GM10266 (cell line): ENCODE measurements at regions not wholly inside any gene's neighbourhood (a gene's known extent, or its start where the extent isn't known, plus 50 kb on each side); places are given as distances from the start of the nearest gene placed in this dataset.
"Not testable (repeated sequence)": the region's sequence is repeated elsewhere in the genome, so short reads cannot be mapped to it uniquely, and the experiment has no call there.

ENCODE experiments used
- DNase-seq: peaks from one replicate; pipeline ENCODE4 v3.0.0; 2012; ENCODE audit errors: extremely low spot score
- CTCF ChIP-seq: IDR thresholded peaks from 2 replicates; pipeline ENCODE4 v1.5.1; 2012; ENCODE audit warnings: mild to moderate bottlenecking, low read depth; ENCODE audit not compliant: control insufficient read depth, insufficient read depth; ENCODE audit errors: missing control alignments

DNA sequence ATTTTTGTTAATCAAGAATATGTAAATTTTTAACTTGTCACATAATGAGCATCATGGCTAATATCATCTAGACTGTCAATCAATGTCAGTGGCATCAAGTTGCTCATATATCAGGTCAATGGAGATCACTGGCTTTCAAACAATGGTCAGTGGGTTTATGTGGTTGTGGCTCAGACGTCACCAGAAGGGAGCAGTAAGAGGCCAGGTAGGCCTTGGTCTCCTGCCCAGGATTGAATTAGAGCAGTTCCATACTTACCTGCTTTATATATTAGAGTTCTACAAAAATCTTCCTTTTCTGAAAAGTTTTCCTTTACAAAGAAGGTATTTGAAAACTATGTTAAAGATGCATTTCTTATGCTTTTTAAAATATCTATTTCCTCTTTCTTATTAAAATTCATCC is 206.3 kb upstream of the B3GALT2 start:
- no peak for TF ChIP-seq CTCF
- no peak for DNase-seq

GRCh38 chr1:193388683-193389082 is 202.3 kb upstream of the B3GALT2 start:
- no peak for DNase-seq

DNA sequence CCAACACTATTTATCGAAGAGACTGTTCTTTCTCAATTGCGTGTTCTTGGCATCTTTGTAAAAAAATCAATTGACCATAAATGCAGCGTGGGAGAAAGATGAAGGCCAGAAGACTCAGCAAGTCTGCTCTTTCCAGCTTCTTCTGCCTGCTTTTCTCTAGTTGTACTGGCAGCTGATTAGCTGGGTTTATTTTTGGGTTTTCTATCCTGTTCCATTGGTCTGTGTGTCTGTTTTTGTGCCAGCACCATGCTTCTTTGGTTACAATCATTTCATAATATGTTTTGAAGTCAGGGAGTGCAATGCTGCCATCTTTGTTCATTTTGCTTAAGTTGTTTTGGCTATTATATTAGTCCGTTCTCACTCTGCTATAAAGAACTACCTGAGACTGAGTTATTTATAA is 201.8 kb upstream of the B3GALT2 start:
- DNase-seq = no peak
- TF ChIP-seq CTCF = no peak

More at GRCh38 chr1:193388683-193389082, 202.3 kb upstream of the B3GALT2 start:
- no peak for TF ChIP-seq CTCF

DNA sequence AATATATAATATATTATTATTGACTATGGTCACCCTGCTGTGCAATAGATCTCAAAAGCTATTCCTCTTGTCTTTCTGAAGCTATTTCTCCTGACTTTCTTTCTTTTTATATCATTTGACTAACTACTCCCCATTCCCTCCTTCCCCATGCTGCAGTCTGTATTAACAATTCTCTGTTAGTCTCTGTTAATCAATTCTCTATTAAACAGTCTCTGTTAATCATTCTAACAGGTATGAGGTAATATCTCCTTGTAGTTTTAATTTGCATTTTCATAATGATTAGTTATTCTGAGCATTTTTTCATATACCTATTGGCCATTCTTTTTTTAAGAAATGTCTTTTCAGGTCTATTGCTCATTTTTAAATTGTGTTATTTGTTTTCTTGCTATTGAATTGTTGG is 201.0 kb upstream of the B3GALT2 start:
- no peak for TF ChIP-seq CTCF
- no peak for DNase-seq

DNA sequence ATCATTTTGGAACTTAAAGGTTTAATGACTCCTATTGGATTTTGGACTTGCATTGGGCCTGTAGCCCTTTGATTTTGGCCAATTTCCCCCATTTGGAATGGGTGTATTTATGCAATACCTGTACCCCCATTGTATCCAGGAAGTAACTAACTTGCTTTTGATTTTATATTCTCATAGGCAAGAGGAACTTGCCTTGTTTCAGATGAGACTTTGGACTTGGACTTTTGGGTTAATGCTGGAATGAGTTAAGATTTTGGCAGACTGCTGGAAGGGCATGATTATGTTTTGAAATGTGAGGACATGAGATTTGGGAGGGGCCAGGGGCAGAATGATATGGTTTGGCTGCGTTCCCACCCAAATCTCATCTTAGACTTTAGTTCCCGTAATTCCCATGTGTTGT is 192.0 kb upstream of the B3GALT2 start:
- DNase-seq = not testable (repeated sequence)

- no peak for DNase-seq
- TF ChIP-seq CTCF = no peak
Observed at GRCh38 chr1:193377472-193377871, 191.1 kb upstream of the B3GALT2 start.

- no peak for TF ChIP-seq CTCF
Observed at GRCh38 chr1:193372553-193372952, 186.1 kb upstream of the B3GALT2 start.

GRCh38 chr1:193368302-193368701 is 181.9 kb upstream of the B3GALT2 start:
- no peak for DNase-seq

More at GRCh38 chr1:193372553-193372952, 186.1 kb upstream of the B3GALT2 start:
- no peak for DNase-seq

More at GRCh38 chr1:193368302-193368701, 181.9 kb upstream of the B3GALT2 start:
- no peak for TF ChIP-seq CTCF
